H1 (cell line): ENCODE measurements at regions not wholly inside any gene's neighbourhood (a gene's known extent, or its start where the extent isn't known, plus 50 kb on each side); places are given as distances from the start of the nearest gene placed in this dataset.

Experiments used
- CTCF ChIA-PET: fragments of 300-600 bp; sonication (Branson Sonifier 250); formaldehyde crosslinking; loops from one replicate; lab custom pipeline; 2021; ENCODE audit not compliant: partially characterized antibody; lab: Charles Lee
- POLR2A ChIA-PET: fragments of 300-600 bp; sonication (Branson Sonifier 250); formaldehyde crosslinking; loops from one replicate; lab custom pipeline; 2021; ENCODE audit warnings: inconsistent platforms; ENCODE audit not compliant: partially characterized antibody; lab: Charles Lee
- DNase-seq, 2 experiments: peaks; one replicate each; pipeline versions ENCODE4 v3.0.0 to v3.0.0-alpha.2; 2010 to 2022; ENCODE audit warnings: low spot score in 2 of 2, low read depth in 1 of 2, mixed read lengths in 1 of 2
- FAIRE-seq: peaks from 2 replicates; lab custom pipeline; 2011; peaks lifted over from hg19 to GRCh38; lab: Jason Lieb, UNC
- H2AFZ ChIP-seq: 2 replicates; pipeline ENCODE4 v1.8.1; 2012; ENCODE audit warnings: low read length, inconsistent platforms
- H2AK5ac ChIP-seq: 2 replicates; pipeline ENCODE4 v1.6.1; 2013; ENCODE audit warnings: low read depth, low read length
- H2BK120ac ChIP-seq: replicated peaks from 2 replicates; pipeline ENCODE3; 2013; ENCODE audit warnings: low read depth, low read length, inconsistent platforms
- H2BK12ac ChIP-seq: 2 replicates; pipeline ENCODE4 v1.6.1; 2013; ENCODE audit warnings: low read depth, low read length
- H2BK15ac ChIP-seq: 2 replicates; pipeline ENCODE4 v1.6.1; 2013; ENCODE audit warnings: low read length
- H2BK20ac ChIP-seq: 2 replicates; pipeline ENCODE4 v1.6.1; 2013; ENCODE audit warnings: low read length
- H2BK5ac ChIP-seq: 2 replicates; pipeline ENCODE4 v1.6.1; 2013; ENCODE audit warnings: low read depth, low read length
- H3K14ac ChIP-seq: 2 replicates; pipeline ENCODE4 v1.6.1; 2013; ENCODE audit warnings: inconsistent platforms; ENCODE audit not compliant: insufficient read length
- H3K18ac ChIP-seq: 2 replicates; pipeline ENCODE4 v1.6.1; 2013; ENCODE audit warnings: low read length; ENCODE audit errors: extremely low read depth
- H3K23ac ChIP-seq: 2 replicates; pipeline ENCODE4 v1.6.1; 2013; ENCODE audit warnings: inconsistent platforms; ENCODE audit not compliant: insufficient read length
- H3K23me2 ChIP-seq: 2 replicates; pipeline ENCODE4 v1.6.1; 2013; ENCODE audit warnings: low read depth, low read length
- H3K27ac ChIP-seq: 2 replicates; pipeline ENCODE4 v1.6.1; 2011; ENCODE audit warnings: low read depth, low read length, inconsistent platforms
- H3K27me3 ChIP-seq, 4 experiments: replicated peaks in 1 of 4; 1 replicate in 1 of 4; 2 replicates in 3 of 4; pipeline versions ENCODE4 v1.6.1 to v1.8.1; 2011 to 2013; ENCODE audit warnings: low read length in 3 of 4, mild to moderate bottlenecking in 3 of 4, inconsistent platforms in 2 of 4, mixed read lengths in 2 of 4, moderate library complexity in 1 of 4; ENCODE audit not compliant: control insufficient read depth in 3 of 4, insufficient read depth in 3 of 4; ENCODE audit errors: extremely low read depth in 1 of 4
- H3K36me3 ChIP-seq, 4 experiments: 2 replicates each; pipeline versions ENCODE4 v1.6.1 to v1.8.1; 2011 to 2013; ENCODE audit warnings: mild to moderate bottlenecking in 4 of 4, low read length in 3 of 4, moderate library complexity in 2 of 4, control low read depth in 1 of 4, inconsistent platforms in 1 of 4; ENCODE audit not compliant: insufficient read depth in 4 of 4, control insufficient read depth in 2 of 4
- H3K4ac ChIP-seq: replicated peaks from 2 replicates; pipeline ENCODE3; 2013; ENCODE audit warnings: low read length, low read depth, mixed read lengths, inconsistent platforms; ENCODE audit not compliant: insufficient read length
- H3K4me1 ChIP-seq, 4 experiments: replicated peaks in 1 of 4; 1 replicate in 1 of 4; 2 replicates in 3 of 4; pipeline versions ENCODE4 v1.6.1 to v1.8.1; 2011 to 2013; ENCODE audit warnings: low read length in 3 of 4, inconsistent platforms in 2 of 4, mixed read lengths in 1 of 4; ENCODE audit not compliant: insufficient read depth in 4 of 4, control insufficient read depth in 3 of 4
- H3K4me2 ChIP-seq, 2 experiments: 2 replicates each; pipeline versions ENCODE4 v1.6.1 to v1.8.1; 2011 to 2013; ENCODE audit warnings: low read depth in 2 of 2, low read length in 2 of 2, control low read depth in 1 of 2, inconsistent platforms in 1 of 2, mild to moderate bottlenecking in 1 of 2; ENCODE audit not compliant: insufficient read depth in 1 of 2
- H3K4me3 ChIP-seq, 4 experiments: fragments of 200-600, 300-600 bp in 1 of 4; sonication (generic), shearing (Covaris generic), sonication (Bioruptor Twin) in 1 of 4; 2 replicates each; pipeline versions ENCODE4 v1.5.1 to v1.8.1; 2011 to 2016; ENCODE audit warnings: low read length in 4 of 4, low read depth in 3 of 4, control low read depth in 2 of 4, inconsistent platforms in 2 of 4, mild to moderate bottlenecking in 2 of 4, mixed read lengths in 1 of 4, moderate library complexity in 1 of 4; ENCODE audit not compliant: insufficient read depth in 2 of 4; ENCODE audit errors: extremely low read depth in 1 of 4
- H3K56ac ChIP-seq: replicated peaks from 2 replicates; pipeline ENCODE3; 2013; ENCODE audit warnings: low read depth, mild to moderate bottlenecking, mixed read lengths, low read length, inconsistent platforms; ENCODE audit not compliant: insufficient read length
- H3K79me1 ChIP-seq: 2 replicates; pipeline ENCODE4 v1.6.1; 2013; ENCODE audit warnings: low read depth, low read length, control low read depth
- H3K79me2 ChIP-seq, 2 experiments: 2 replicates each; pipeline versions ENCODE4 v1.6.1 to v1.8.1; 2012 to 2013; ENCODE audit warnings: low read length in 2 of 2, mild to moderate bottlenecking in 2 of 2, inconsistent platforms in 1 of 2; ENCODE audit not compliant: insufficient read depth in 2 of 2, control insufficient read depth in 1 of 2
- H3K9ac ChIP-seq, 4 experiments: replicated peaks in 1 of 4; 1 replicate in 1 of 4; 2 replicates in 3 of 4; pipeline versions ENCODE4 v1.6.1 to v1.8.1; 2011 to 2013; ENCODE audit warnings: low read depth in 3 of 4, low read length in 3 of 4, control low read depth in 2 of 4, mild to moderate bottlenecking in 2 of 4, moderate library complexity in 2 of 4, inconsistent platforms in 1 of 4; ENCODE audit errors: extremely low read depth in 1 of 4
- H3K9me3 ChIP-seq, 2 experiments: 2 replicates each; pipeline versions ENCODE4 v1.6.1 to v1.8.1; 2012 to 2013; ENCODE audit warnings: mild to moderate bottlenecking in 2 of 2, moderate library complexity in 2 of 2, control low read depth in 1 of 2, inconsistent platforms in 1 of 2, low read depth in 1 of 2, low read length in 1 of 2, mixed read lengths in 1 of 2; ENCODE audit not compliant: insufficient read depth in 2 of 2
- H4K20me1 ChIP-seq, 2 experiments: replicated peaks in 1 of 2; 2 replicates each; pipeline versions ENCODE3 to v1.8.1; 2011 to 2013; ENCODE audit warnings: inconsistent platforms in 2 of 2, low read length in 2 of 2, mild to moderate bottlenecking in 1 of 2; ENCODE audit not compliant: insufficient read depth in 2 of 2, control insufficient read depth in 1 of 2
- H4K5ac ChIP-seq: 2 replicates; pipeline ENCODE4 v1.6.1; 2013; ENCODE audit warnings: low read length, low read depth, mixed read lengths, inconsistent platforms; ENCODE audit not compliant: insufficient read length
- H4K8ac ChIP-seq: 2 replicates; pipeline ENCODE4 v1.8.0; 2013; ENCODE audit warnings: mild to moderate bottlenecking, moderate library complexity, low read length, inconsistent platforms; ENCODE audit not compliant: insufficient read depth; ENCODE audit errors: extremely low read depth
- H4K91ac ChIP-seq: replicated peaks from 2 replicates; pipeline ENCODE3; 2013; ENCODE audit warnings: low read length, mixed read lengths, inconsistent platforms; ENCODE audit not compliant: insufficient read length
- CTBP2 ChIP-seq: IDR thresholded peaks from 2 replicates; pipeline ENCODE4 v1.7.0; 2011; ENCODE audit warnings: borderline replicate concordance, mild to moderate bottlenecking, moderate library complexity, mixed read lengths, low read length; ENCODE audit not compliant: insufficient read depth, insufficient read length
- KDM4A ChIP-seq: IDR thresholded peaks from one replicate; pipeline ENCODE4 v1.7.1; 2012; ENCODE audit warnings: low read depth, mild to moderate bottlenecking, moderate library complexity, low read length, inconsistent platforms; ENCODE audit not compliant: severe bottlenecking
- RXRA ChIP-seq: IDR thresholded peaks from 2 replicates; pipeline ENCODE4 v1.6.1; 2011; ENCODE audit warnings: low read depth, mild to moderate bottlenecking, low read length, moderate library complexity; ENCODE audit not compliant: insufficient read depth
- WGBS, 2 experiments: shearing (Covaris generic) in 1 of 2; methylation state at CpG; one replicate each; pipeline versions ENCODE4 v1.1.6 to v1.1.7; 2013 to 2015; ENCODE audit warnings: low lambda C conversion rate in 2 of 2, mixed read lengths in 2 of 2, inconsistent platforms in 1 of 2, low coverage in 1 of 2, missing lambda C conversion rate in 1 of 2; ENCODE audit not compliant: insufficient replicate concordance in 2 of 2, insufficient coverage in 1 of 2, insufficient read length in 1 of 2; ENCODE audit errors: extremely low coverage in 1 of 2, missing lambda C conversion rate in 1 of 2; 5-methylcytosine and 5-hydroxymethylcytosine counted together

DNA sequence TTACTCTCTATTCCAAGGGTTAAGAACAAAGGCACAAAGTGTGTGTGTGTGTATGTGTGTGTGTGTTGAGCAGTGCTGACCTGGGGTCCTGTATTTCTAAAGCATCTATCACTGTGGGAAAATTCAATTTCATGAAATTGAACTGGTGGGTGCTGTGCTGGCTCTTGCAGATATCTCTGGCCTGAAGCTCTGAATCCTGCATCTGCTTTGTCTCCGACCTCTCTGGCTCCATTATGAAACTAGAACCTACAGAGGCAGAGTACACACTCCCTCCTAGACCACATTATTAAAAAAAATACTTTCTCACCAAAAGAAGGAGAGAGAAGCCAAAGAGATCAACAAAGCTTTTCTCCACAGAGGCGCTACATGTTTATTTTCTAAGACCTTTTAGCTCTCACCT is 88.4 kb upstream of the PDE4B start:
- no peaks in the 10 kb centered on the region for H3K36me3 ChIP-seq
- H2BK20ac ChIP-seq, result no peak overlapping the region
- H2BK120ac ChIP-seq, result no peak overlapping the region
- FAIRE-seq (no peak), DNase-seq (no peak)
- H3K4me3 ChIP-seq, result no peak overlapping the region
- H2AFZ ChIP-seq, result no peak overlapping the region
- H3K23ac ChIP-seq, result no peak overlapping the region
- no peak overlapping the region for H3K4me2 ChIP-seq
- H3K4ac ChIP-seq, result no peak overlapping the region
- no peak overlapping the region for H2AK5ac ChIP-seq
- H3K14ac ChIP-seq, result no peak overlapping the region
- no peak overlapping the region for H4K5ac ChIP-seq
- TF ChIP-seq CTBP2, result no peak
- no peak for TF ChIP-seq RXRA
- no peak for TF ChIP-seq KDM4A
- H2BK15ac ChIP-seq, result no peak overlapping the region
- no peaks in the 10 kb centered on the region for H3K9me3 ChIP-seq
- no peaks in the 10 kb centered on the region for H3K23me2 ChIP-seq
- 75% methylated on average over 2 of the region's 2 CpGs; no CpG with 5 or more reads in 1 of the 2 experiments for WGBS, 2 experiments
- H3K56ac ChIP-seq, result no peak overlapping the region
- H2BK5ac ChIP-seq, result no peak overlapping the region
- H3K27ac ChIP-seq, result no peak overlapping the region
- no peak overlapping the region for H3K9ac ChIP-seq
- no peak overlapping the region for H3K18ac ChIP-seq
- no peaks in the 10 kb centered on the region for H3K79me2 ChIP-seq
- no peaks in the 10 kb centered on the region for H4K20me1 ChIP-seq
- no peaks in the 10 kb centered on the region for H3K79me1 ChIP-seq
- H3K27me3 ChIP-seq, result no peaks in the 10 kb centered on the region
- H4K91ac ChIP-seq, result no peak overlapping the region
- H4K8ac ChIP-seq, result no peak overlapping the region
- no peaks in the 10 kb centered on the region for H3K4me1 ChIP-seq
- CTCF ChIA-PET, result interaction anchor here (0.7 to 2.5 kb wide), 6 partner anchors 11 to 538 kb away, joined by 3 to 10 read pairs (median 4); no protein-coding TSS in a partner anchor
- POLR2A ChIA-PET, result no interaction called here
- no peak overlapping the region for H2BK12ac ChIP-seq
